ENCODE measurements at regions not wholly inside any gene's neighbourhood (a gene's known extent, or its start where the extent isn't known, plus 50 kb on each side); places are given as distances from the start of the nearest gene placed in this dataset.
A peak's percentile ranks its signal among the peaks of the same experiment; 100 is the strongest.

- TF ChIP-seq CTCF (IDR thresholded peaks at IDR 0.05): no peak
- H3K4me3 ChIP-seq: no peak overlapping the region
Measured at GRCh38 chr19:30206187-30206586, 166.0 kb upstream of the ZNF536 start.

GRCh38 chr19:30207357-30207756, 164.8 kb upstream of the ZNF536 start:
- no peak for DNase-seq (ENCODE audit: low spot score)
- TF ChIP-seq CTCF (IDR thresholded peaks at IDR 0.05): no peak
- H3K4me3 ChIP-seq: no peak overlapping the region
- H3K27ac ChIP-seq: no peak overlapping the region

More at GRCh38 chr19:30206187-30206586, 166.0 kb upstream of the ZNF536 start:
- H3K27ac ChIP-seq: no peak overlapping the region
- DNase-seq (ENCODE audit: low spot score): peak; percentile 29

- peak; percentile 47 for DNase-seq (ENCODE audit: low spot score)
- no peak overlapping the region for H3K27ac ChIP-seq
Measured at GRCh38 chr19:30208436-30209060, 163.6 kb upstream of the ZNF536 start.

GRCh38 chr19:30209617-30210600, 162.3 kb upstream of the ZNF536 start:
- Histone ChIP-seq H3K4me3 (no peak overlapping the region), H3K27ac (no peak overlapping the region)
- peak; percentile 36 for DNase-seq (ENCODE audit: low spot score)
- TF ChIP-seq CTCF (IDR thresholded peaks at IDR 0.05): no peak

More at GRCh38 chr19:30208436-30209060, 163.6 kb upstream of the ZNF536 start:
- H3K4me3 ChIP-seq: no peak overlapping the region
- TF ChIP-seq CTCF (IDR thresholded peaks at IDR 0.05): no peak

GRCh38 chr19:30212574-30212973, 159.6 kb upstream of the ZNF536 start:
- TF ChIP-seq CTCF (IDR thresholded peaks at IDR 0.05): no peak
- no peak overlapping the region for H3K4me3 ChIP-seq
- peak; percentile 43 for DNase-seq (ENCODE audit: low spot score)
- no peak overlapping the region for H3K27ac ChIP-seq

GRCh38 chr19:30214651-30215051, 157.5 kb upstream of the ZNF536 start:
- TF ChIP-seq CTCF (IDR thresholded peaks at IDR 0.05): no peak
- no peak overlapping the region for H3K27ac ChIP-seq
- no peak for DNase-seq (ENCODE audit: low spot score)

More at GRCh38 chr19:30214651-30215051, 157.5 kb upstream of the ZNF536 start:
- H3K4me3 ChIP-seq: no peak overlapping the region
